ACHN (cell line): ENCODE measurements at regions not wholly inside any gene's neighbourhood (a gene's known extent, or its start where the extent isn't known, plus 50 kb on each side); places are given as distances from the start of the nearest gene placed in this dataset.

ENCODE experiments used
- DNase-seq: peaks from one replicate; pipeline ENCODE4 v3.0.0-alpha.2; 2015
- in situ Hi-C: cut with HindIII; loops from 2 replicates; pipeline ENCODE4 v1.10.0; 2017; ENCODE audit warnings: low sequenced_read_pairs, low pct_ligation_motif_present, low pct_unique_long_range_greater_than_20kb

- in situ Hi-C loops: no loop called here
- DNase-seq: no peak
These were observed 117.8 kb upstream of the C11orf87 start for GRCh38 chr11:109304159-109304558.

- no peak for DNase-seq
- in situ Hi-C loops: no loop called here
These were observed 117.0 kb upstream of the C11orf87 start for GRCh38 chr11:109305009-109305408.

- DNase-seq: no peak
These were observed 115.7 kb upstream of the C11orf87 start for GRCh38 chr11:109306322-109306721.

DNA sequence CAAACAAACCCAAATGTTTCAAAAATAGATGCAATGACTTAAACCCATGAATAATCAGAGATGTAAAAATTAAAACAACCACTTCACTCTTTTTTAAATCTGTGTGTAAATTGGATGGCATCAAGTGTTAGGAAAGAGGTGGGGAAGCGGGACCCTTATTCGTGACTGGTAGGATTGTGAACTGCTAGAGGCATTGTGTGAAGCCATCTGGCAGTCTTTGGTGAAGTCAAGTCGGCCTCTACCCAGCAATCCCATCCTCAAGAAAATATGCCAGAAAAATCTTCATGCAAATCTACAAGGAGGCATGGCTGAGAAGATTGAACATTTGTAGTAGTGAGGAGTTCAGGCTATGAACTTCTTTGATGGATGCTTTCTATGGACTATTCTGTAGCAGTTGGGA, 114.6 kb upstream of the C11orf87 start:
- no peak for DNase-seq
- in situ Hi-C loops: no loop called here

More at GRCh38 chr11:109306322-109306721, 115.7 kb upstream of the C11orf87 start:
- in situ Hi-C loops: no loop called here

- no peak for DNase-seq
- in situ Hi-C loops: no loop called here
These were observed 113.4 kb upstream of the C11orf87 start for GRCh38 chr11:109308551-109308950.

GRCh38 chr11:109309153-109309552, 112.8 kb upstream of the C11orf87 start:
- DNase-seq: no peak
- in situ Hi-C loops: no loop called here

GRCh38 chr11:109317726-109318125, 104.3 kb upstream of the C11orf87 start:
- in situ Hi-C loops: no loop called here
- DNase-seq: no peak

- no peak for DNase-seq
- in situ Hi-C loops: no loop called here
These were observed 101.4 kb upstream of the C11orf87 start for GRCh38 chr11:109320595-109320994.

DNA sequence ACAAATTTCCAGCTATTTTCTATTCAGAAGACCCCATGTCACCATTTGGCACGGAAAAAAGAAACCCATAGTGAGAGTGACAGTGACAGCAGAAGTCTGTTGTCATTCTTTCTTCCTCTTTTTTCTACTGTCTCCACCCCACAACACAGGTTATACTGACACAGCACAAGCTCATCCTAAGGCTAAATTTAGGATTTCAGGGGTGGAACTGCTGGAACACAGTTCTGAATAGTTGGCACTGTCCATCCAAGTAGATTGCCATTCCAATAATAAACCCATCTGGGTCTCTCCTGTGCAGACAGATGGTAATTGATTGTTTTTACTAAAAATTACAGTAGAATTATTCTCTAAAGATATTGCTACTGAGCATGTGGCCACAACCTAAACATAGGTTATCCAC, 95.2 kb upstream of the C11orf87 start:
- DNase-seq: no peak
- in situ Hi-C loops: no loop called here

DNA sequence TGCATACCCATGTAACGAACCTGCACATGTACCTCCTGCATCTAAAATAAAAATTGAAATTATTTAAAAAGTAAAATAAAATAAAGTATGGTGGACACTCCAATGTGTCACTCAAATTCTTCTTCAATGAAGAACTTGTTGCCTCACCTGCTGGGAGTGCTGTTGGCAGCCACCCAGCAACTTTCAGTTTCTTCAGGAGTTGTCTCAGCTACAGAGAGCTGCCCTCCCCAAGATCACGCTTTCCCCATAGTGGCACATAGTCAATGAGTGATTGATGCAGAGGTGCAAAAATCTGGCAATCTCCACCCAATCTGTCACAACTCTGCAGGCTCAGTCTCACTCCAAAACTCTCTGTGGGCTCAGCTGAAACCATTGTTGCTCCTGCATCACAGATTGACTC, 92.3 kb upstream of the C11orf87 start:
- DNase-seq: no peak

DNA sequence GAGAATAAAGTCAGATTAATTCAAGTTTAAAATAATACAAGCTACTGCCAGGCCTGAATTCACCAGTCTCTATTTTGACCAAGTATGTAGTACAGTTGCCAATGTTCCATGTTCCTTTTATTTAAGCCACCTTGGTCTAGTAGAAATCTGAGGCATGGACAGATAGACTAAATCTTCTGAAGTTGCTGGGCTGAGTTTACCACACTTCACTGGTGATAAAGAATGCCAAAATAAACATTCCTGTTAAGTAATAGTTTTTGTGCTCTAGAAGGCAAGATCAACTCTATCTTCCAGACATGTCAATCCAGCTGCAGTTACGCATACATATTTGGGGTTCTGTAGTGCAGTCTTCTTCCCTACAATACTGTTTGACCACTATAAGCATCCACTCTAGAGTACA, 83.9 kb upstream of the C11orf87 start:
- no peak for DNase-seq
- in situ Hi-C loops: no loop called here

More for the DNA sequence above, 92.3 kb upstream of the C11orf87 start:
- in situ Hi-C loops: no loop called here

- DNase-seq: no peak
- in situ Hi-C loops: no loop called here
These were observed 79.7 kb upstream of the C11orf87 start for GRCh38 chr11:109342261-109342660.

GRCh38 chr11:109343242-109343641, 78.7 kb upstream of the C11orf87 start:
- DNase-seq: no peak
- in situ Hi-C loops: no loop called here

GRCh38 chr11:109347304-109347703, 74.7 kb upstream of the C11orf87 start:
- in situ Hi-C loops: no loop called here
- DNase-seq: no peak

- in situ Hi-C loops: no loop called here
- no peak for DNase-seq
These were observed 72.5 kb upstream of the C11orf87 start for GRCh38 chr11:109349276-109350080.

- DNase-seq: no peak
- in situ Hi-C loops: no loop called here
These were observed 71.9 kb upstream of the C11orf87 start for GRCh38 chr11:109350091-109350490.

GRCh38 chr11:109362059-109362458, 59.9 kb upstream of the C11orf87 start:
- in situ Hi-C loops: no loop called here
- no peak for DNase-seq

DNA sequence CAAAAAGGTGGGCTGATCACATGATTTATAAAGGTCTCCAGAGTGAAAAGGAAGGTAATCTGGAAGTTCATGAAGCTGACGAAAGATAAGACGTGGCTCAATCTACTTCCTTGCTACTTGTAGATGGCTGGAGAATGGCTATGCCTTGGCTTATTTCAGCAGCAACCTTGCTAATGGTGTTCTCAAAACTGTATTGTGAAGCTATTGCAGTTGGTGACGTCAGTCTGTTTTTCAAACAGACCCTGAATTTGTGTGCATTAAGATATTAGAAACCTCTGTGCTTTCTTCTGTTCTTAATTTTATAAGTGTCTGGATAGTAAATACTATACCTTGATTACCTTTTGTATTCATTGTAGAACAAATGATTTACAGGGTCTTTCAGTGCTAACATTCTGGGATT, 58.3 kb upstream of the C11orf87 start:
- in situ Hi-C loops: no loop called here
- DNase-seq: no peak

DNA sequence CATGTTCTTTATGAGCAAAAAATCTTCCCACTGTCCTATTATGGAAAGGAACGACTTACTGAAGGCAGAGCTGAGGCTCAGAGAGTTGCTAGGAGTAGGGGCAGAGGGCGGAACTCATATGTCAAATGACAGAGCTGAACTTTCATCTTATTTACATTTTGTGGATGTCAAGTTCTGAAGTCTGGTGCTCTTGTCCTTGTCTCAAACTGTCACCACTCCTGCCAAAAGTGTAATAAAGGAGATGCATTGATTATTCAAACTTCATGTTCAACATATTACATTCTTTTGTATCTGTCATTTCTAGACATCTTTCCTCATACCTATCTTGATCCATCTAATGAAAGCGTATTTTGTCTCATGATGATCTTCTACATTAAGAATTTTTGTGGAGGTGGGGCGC, 57.1 kb upstream of the C11orf87 start:
- in situ Hi-C loops: no loop called here
- no peak for DNase-seq

DNA sequence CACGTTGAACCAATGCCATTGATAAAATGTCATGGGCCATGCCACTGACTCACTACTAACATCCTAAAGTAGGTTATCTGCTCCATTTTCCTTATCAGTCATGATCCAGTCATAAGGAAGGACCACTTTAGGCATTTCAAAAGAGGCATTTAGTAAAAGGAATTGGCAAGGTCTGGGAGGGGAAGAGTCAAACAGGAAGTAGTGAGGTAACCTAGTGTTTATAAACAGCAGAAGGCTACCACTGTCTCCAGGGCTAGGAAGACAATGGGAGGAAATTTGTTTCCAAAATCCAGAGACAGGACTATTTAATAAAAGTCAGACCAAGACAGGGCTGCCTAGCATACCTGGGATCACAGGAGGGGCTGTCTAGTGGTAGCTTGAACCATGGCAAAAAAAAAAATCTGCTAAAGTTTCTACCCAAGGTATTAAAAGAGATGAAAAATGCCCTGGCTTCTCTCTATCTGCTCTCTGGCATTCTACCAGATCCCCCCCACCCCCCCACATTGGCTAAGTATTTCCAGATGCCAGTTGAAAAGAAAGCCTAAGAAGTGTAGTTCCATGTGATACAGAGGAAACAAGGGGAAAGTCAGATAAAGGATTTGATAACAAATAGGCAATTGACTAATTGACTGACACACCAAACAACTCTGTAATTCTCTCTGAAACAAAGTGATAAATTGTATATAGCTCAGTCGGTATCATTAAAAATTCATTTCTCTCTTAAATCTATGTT, 50.4 kb upstream of the C11orf87 start:
- DNase-seq: no peak
- in situ Hi-C loops: no loop called here
